ENCODE measurements at regions not wholly inside any gene's neighbourhood (a gene's known extent, or its start where the extent isn't known, plus 50 kb on each side); places are given as distances from the start of the nearest gene placed in this dataset.
"Not testable (repeated sequence)": the region's sequence is repeated elsewhere in the genome, so short reads cannot be mapped to it uniquely, and the experiment has no call there.

GRCh38 chr4:18602610-18603009, 581.1 kb upstream of the LCORL start:
- DNase-seq: not testable (repeated sequence)

DNA sequence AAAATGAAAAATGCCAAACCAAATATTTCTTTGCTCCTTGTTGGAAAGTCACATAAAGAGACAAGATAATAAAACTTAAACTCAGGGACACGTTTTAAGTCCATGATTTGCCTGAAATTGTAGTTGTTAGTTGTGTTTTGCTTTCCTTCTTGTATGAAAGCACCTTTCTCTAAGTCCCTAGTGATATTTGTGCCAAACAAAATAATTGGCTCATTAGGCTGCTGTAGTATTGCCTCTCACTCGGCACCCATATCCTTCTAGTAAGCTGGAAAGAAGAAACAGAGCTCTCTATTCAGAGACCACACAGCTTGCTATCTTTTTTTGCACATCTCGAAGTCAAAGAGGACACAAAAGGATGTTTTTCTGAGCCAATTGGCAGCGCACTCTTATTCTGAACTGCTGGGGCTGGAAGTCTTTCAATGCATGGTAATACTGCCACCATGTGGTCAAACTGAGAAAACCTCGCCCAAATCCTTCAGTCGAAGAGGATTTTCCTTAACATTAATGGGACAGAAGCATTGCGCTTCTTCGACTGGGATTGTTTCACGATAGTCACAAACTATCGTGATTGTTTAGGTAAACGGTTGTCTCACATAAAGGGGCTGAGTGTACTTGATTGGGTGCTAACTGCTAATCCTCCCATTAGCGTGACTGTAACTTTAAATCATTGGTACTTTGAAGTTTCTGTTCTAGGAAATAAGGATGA, 571.9 kb upstream of the LCORL start:
- DNase-seq: peak; percentile 53

- no peak for DNase-seq
Observed at GRCh38 chr4:18582841-18583240, 561.3 kb upstream of the LCORL start.

DNA sequence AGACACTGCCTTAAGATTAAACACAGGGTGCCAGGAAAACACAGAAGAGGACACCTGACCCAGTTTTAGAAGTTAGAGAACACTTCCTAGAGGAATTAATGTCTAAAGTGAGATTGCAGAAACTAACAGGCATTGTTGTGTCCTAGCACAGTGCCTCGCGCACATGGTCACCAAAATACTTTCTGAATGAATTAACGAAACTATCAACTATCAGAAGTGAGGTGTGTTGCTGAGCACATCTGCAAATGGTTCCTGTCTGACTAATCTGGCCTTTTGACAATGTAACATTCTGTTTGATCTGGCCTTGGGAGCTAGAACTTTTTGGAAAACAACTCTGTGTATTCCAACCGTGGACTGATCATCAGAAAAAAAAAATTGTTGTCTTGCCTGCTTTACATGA, 556.8 kb upstream of the LCORL start:
- DNase-seq: no peak

DNA sequence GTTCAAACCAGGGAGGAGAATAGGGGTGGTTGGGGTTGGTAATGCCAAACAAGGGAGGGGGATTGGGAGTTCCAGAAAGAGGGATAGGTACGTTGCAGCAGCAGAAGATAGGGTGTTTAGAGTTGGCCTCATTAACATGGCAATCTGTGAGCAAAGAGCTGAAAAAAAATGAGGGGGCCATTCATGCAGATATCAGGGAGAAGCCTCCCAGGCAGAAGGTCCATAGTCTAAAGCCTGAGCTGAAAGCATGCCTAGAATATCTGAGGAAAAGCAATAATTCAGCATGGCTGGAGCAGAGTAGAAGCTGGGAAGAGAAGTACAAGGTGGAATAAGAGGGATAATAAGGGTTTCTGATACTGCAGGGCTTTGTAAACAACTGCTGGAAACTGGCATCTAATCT, 550.9 kb upstream of the LCORL start:
- DNase-seq: no peak

GRCh38 chr4:18571301-18571761, 549.8 kb upstream of the LCORL start:
- DNase-seq: no peak

- no peak for DNase-seq
Observed at GRCh38 chr4:18570370-18570769, 548.8 kb upstream of the LCORL start.

- DNase-seq: no peak
Observed at GRCh38 chr4:18568600-18568999, 547.0 kb upstream of the LCORL start.

DNA sequence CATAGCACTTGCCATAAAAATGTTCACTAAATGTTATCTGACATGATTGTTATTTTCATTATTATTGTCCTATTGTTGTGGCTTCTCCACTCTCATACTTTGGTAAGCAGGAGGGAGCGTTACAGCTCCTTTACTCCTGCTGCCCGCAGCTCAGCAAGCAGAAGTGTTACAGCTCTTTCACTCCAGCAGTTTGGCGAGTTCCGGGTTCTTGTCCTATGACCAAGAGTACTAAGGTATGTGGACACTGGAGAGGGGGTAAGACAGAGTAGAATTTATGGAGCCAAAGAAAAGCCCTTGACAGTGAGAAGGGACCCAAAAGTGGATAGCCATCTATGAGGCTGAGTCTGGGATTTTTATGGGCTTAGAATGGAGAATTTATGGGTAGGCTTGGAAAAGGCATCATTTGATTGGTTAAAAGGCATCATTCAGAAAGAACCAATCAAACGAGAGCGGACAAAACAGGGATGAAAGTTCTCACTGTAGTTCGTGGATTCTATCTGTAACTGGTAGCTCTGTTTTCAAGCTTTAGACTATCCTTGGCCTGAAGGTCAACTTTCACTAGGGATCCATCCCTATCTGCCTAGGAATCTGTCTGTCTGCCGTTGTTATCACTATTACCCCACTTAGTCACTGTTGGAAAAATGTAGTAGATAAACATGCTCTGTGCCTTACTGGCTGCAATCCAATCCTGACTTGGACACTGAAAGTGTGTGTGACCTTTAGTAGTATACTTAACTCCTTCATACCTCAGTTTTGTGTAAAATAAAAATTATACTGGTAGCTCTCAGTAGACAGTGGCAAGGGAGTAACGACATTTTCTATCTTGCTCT, 545.6 kb upstream of the LCORL start:
- no peak for DNase-seq

- DNase-seq: no peak
Observed at GRCh38 chr4:18559492-18559891, 537.9 kb upstream of the LCORL start.

GRCh38 chr4:18556402-18556801, 534.8 kb upstream of the LCORL start:
- DNase-seq: no peak

DNA sequence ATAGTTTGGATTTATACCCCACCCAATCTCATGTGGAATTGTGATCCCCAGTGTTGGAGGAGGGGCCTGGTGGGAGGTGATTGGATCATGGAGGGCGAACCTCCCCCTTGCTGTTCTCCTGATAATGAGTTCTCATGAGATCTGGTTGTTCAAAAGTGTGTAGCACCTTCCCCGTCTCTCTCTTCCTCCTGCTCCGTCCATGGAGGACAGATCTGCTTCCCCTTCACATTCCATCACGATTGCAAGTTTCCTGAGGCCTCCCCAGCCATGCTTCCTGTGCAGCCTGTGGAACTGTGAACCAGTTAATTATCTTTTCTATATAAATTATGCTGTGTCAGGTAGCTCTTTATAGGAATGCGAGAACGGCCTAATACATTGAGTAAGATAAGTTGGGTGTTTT, 518.8 kb upstream of the LCORL start:
- DNase-seq: no peak

DNA sequence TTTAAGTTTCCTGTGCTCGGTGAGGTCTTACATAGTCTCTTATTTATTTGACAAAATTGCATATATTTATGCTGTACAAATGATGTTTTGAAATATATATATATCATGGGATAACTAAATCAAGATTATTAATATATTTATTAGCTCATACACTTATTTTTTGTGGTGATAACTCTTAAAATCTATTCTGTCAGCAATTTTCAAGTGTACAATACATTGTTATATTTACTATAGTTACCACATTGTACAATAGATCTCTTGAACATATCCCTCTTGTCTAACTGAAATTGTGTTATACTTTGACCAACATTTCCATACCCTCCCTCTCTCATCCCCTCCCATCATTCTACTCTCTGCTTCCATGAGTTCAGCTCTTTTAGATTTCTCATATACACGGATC, 516.6 kb upstream of the LCORL start:
- no peak for DNase-seq

DNA sequence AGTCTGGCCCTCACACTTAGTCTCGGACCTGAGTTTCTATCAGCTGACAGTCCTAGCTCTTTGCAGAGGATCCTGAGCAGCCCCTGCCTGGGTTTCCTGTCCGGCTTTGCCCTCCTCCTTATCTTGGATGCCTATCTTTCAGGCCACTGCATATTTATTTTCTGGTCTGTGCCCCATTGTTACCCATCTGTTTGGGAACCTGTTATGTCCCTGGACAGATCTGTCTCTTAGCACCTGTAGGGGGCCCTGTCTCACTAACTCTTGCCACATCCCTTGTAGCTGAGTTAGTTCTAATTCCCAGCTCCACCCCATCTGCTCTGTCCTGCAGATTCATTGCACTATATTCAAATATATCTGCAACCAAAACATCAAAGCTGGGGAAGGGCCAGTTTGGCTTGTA, 514.9 kb upstream of the LCORL start:
- DNase-seq: no peak

- no peak for DNase-seq
Observed at GRCh38 chr4:18535948-18536347, 514.4 kb upstream of the LCORL start.

- DNase-seq: no peak
Observed at GRCh38 chr4:18533262-18533775, 511.8 kb upstream of the LCORL start.

DNA sequence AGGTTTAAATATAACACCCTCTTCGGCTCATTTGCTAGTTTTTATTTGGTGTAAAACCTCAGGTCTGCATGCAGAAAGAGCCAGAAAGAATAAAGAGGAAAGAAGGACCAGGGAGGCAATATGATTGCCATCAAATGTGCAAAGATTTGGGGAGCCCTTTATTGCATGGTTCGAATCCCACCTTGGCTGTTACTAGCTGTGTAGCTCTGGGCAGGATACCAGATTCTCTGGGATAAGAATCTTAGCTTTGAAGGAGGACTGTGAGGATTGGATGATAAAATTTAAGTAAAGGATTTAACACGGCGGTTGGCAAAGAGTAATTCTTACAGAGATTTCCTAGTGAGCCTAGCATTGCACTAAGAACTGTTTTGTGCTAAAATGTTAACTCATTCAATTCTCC, 510.2 kb upstream of the LCORL start:
- DNase-seq: no peak

GRCh38 chr4:18529482-18529881, 507.9 kb upstream of the LCORL start:
- no peak for DNase-seq

DNA sequence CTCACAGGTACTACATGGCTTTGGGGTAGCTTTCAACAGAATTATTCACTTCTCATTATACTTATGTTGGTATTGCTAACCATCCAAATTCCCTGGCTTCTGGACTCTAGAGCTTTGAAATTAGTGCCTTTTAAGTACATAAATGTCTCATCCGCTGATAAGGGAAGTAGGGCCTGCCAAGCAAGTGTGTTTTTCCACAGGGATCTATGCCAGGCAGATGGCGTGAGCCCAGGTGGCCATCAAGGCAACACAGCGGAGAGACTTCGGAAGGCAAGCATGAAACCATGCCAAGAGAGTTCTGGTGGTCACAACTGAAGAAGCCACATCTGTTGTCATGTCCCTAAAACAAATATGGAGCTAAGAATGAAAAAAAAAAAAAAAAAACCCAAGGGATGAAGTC, 503.1 kb upstream of the LCORL start:
- no peak for DNase-seq

DNA sequence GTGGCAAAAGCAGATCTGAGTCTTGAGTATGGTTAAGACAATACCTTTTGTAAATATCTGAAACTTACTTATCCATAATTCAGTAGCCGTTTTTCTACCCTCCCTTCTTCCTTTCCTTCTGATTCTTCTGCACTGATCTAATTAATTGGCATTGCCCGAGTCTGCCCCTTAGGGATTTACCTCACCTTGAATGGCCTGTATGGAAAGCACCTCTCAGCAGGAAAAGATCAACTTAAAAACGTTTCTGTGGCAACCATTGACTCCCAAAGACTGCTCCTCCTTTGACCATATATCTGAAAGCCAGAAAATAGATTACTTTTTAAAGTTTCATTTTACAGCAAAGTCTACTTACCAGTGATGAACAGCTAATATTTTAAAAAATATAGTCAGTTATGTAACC, 496.5 kb upstream of the LCORL start:
- DNase-seq: no peak

- DNase-seq: no peak
Observed at GRCh38 chr4:18513861-18514260, 492.3 kb upstream of the LCORL start.

DNA sequence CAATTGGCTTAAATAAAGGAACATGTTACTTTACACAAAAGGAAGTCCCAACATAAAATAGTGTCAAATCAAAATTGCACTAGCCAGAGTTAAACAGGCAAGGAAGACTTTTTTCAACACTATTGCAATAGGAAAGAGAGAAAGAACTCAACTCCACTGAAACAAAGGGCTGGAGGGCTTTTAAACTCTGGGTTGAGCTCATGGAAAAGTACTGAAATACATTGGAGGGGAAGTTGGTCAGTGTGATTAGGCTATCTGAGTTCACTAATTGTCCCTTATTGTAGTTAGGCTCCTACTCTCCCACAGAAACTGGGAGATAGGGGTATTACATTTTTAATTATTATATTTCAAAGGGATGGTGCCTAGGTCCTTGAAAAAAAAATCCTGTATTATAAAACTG, 491.2 kb upstream of the LCORL start:
- DNase-seq: no peak

- DNase-seq: no peak
Observed at GRCh38 chr4:18511727-18512126, 490.2 kb upstream of the LCORL start.

- DNase-seq: no peak
Observed at GRCh38 chr4:18508786-18509185, 487.2 kb upstream of the LCORL start.
